GM18508 (cell line): ENCODE measurements at regions not wholly inside any gene's neighbourhood (a gene's known extent, or its start where the extent isn't known, plus 50 kb on each side); places are given as distances from the start of the nearest gene placed in this dataset.
"Not testable (repeated sequence)": the region's sequence is repeated elsewhere in the genome, so short reads cannot be mapped to it uniquely, and the experiment has no call there.

Experiments
- ATAC-seq: cut with Tn5 transposase; IDR thresholded peaks from one replicate; pipeline ENCODE4 v1.9.1; 2021; ENCODE audit warnings: moderate number of reproducible peaks; ENCODE audit not compliant: insufficient read depth, unreplicated experiment

GRCh38 chr4:180341926-180342325, 1901.3 kb upstream of the TENM3 start:
- ATAC-seq: no peak

GRCh38 chr4:180350901-180351300, 1892.3 kb upstream of the TENM3 start:
- ATAC-seq: no peak

- ATAC-seq: no peak
Measured at GRCh38 chr4:180356766-180357165, 1886.4 kb upstream of the TENM3 start.

- ATAC-seq: not testable (repeated sequence)
Measured at GRCh38 chr4:180360113-180360512, 1883.1 kb upstream of the TENM3 start.

GRCh38 chr4:180363815-180364214, 1879.4 kb upstream of the TENM3 start:
- no peak for ATAC-seq

- ATAC-seq: no peak
Measured at GRCh38 chr4:180372691-180373090, 1870.5 kb upstream of the TENM3 start.

GRCh38 chr4:180377741-180378140, 1865.5 kb upstream of the TENM3 start:
- ATAC-seq: no peak

GRCh38 chr4:180380733-180381132, 1862.5 kb upstream of the TENM3 start:
- no peak for ATAC-seq

- no peak for ATAC-seq
Measured at GRCh38 chr4:180391613-180392012, 1851.6 kb upstream of the TENM3 start.

- ATAC-seq: no peak
Measured at GRCh38 chr4:180394312-180394711, 1848.9 kb upstream of the TENM3 start.

GRCh38 chr4:180394730-180395129, 1848.5 kb upstream of the TENM3 start:
- ATAC-seq: no peak

- no peak for ATAC-seq
Measured at GRCh38 chr4:180398564-180398963, 1844.6 kb upstream of the TENM3 start.

- ATAC-seq: no peak
Measured at GRCh38 chr4:180407275-180407885, 1835.8 kb upstream of the TENM3 start.

- ATAC-seq: no peak
Measured at GRCh38 chr4:180418819-180419531, 1824.2 kb upstream of the TENM3 start.

GRCh38 chr4:180422989-180423711, 1820.1 kb upstream of the TENM3 start:
- no peak for ATAC-seq

- no peak for ATAC-seq
Measured at GRCh38 chr4:180423712-180424057, 1819.5 kb upstream of the TENM3 start.

- no peak for ATAC-seq
Measured at GRCh38 chr4:180426938-180427337, 1816.3 kb upstream of the TENM3 start.

GRCh38 chr4:180430283-180430682, 1812.9 kb upstream of the TENM3 start:
- no peak for ATAC-seq

GRCh38 chr4:180434131-180434895, 1808.9 kb upstream of the TENM3 start:
- ATAC-seq: peak; percentile 96

GRCh38 chr4:180436361-180436760, 1806.8 kb upstream of the TENM3 start:
- no peak for ATAC-seq

GRCh38 chr4:180437601-180438000, 1805.6 kb upstream of the TENM3 start:
- ATAC-seq: no peak
